GM23338 (cell line): ENCODE measurements at regions not wholly inside any gene's neighbourhood (a gene's known extent, or its start where the extent isn't known, plus 50 kb on each side); places are given as distances from the start of the nearest gene placed in this dataset.

Experiments
- CREB1 ChIP-seq: fragments of 250-450 bp; sonication (Bioruptor Pico); IDR thresholded peaks from 2 replicates; pipeline ENCODE4 v1.5.0; 2020; ENCODE audit warnings: low read depth, mild to moderate bottlenecking, moderate library complexity
- EZH2 ChIP-seq: fragments of 200-600 bp; sonication (generic); IDR thresholded peaks from one replicate; pipeline ENCODE4 v1.8.0; 2017; ENCODE audit warnings: antibody characterized with exemption, mild to moderate bottlenecking, low read depth; ENCODE audit not compliant: unreplicated experiment
- EZH2phosphoT487 ChIP-seq: fragments of 200-600 bp; sonication (generic); IDR thresholded peaks from one replicate; pipeline ENCODE4 v1.8.1; 2018; ENCODE audit warnings: antibody characterized with exemption; ENCODE audit not compliant: unreplicated experiment
- JUNB ChIP-seq: IDR thresholded peaks from one replicate; pipeline ENCODE4 v1.6.1; 2016; ENCODE audit warnings: antibody characterized with exemption; ENCODE audit not compliant: unreplicated experiment
- NANOG ChIP-seq: IDR thresholded peaks from 2 replicates; pipeline ENCODE4 v1.6.1; 2016; ENCODE audit warnings: antibody characterized with exemption, borderline replicate concordance
- POLR2AphosphoS5 ChIP-seq: IDR thresholded peaks from 2 replicates; pipeline ENCODE4 v1.6.1; 2016; ENCODE audit warnings: antibody characterized with exemption, low read depth
- STAT1 ChIP-seq: IDR thresholded peaks from one replicate; pipeline ENCODE4 v1.6.1; 2016; ENCODE audit warnings: antibody characterized with exemption; ENCODE audit not compliant: unreplicated experiment
- ZNF114 ChIP-seq: fragments of 250-450 bp; sonication (Bioruptor Pico); IDR thresholded peaks from 2 replicates; pipeline ENCODE4 v1.5.0; 2020; ENCODE audit warnings: mild to moderate bottlenecking, moderate library complexity
- ZNF331 ChIP-seq: fragments of 250-450 bp; sonication (Bioruptor Pico); IDR thresholded peaks from 2 replicates; pipeline ENCODE4 v1.5.0; 2020; ENCODE audit warnings: low read depth, mild to moderate bottlenecking, moderate library complexity
- TF ChIP-seq, protein P1 (sequence below), 2 experiments: fragments of 200-600 bp in 1 of 2; sonication (generic) in 1 of 2; conservative IDR thresholded peaks; 2 replicates each; pipeline versions ENCODE4 v1.5.1 to v1.6.1; 2016 to 2017; ENCODE audit warnings: antibody characterized with exemption in 2 of 2, low read depth in 2 of 2, mild to moderate bottlenecking in 2 of 2, moderate library complexity in 1 of 2
- TF ChIP-seq, protein P2 (sequence below): fragments of 250-450 bp; sonication (Bioruptor Pico); IDR thresholded peaks from 2 replicates; pipeline ENCODE4 v1.5.0; 2020; ENCODE audit warnings: mild to moderate bottlenecking, moderate library complexity
- TF ChIP-seq, protein P3 (sequence below): IDR thresholded peaks from one replicate; pipeline ENCODE4 v1.6.1; 2018; ENCODE audit warnings: antibody characterized with exemption; ENCODE audit not compliant: unreplicated experiment
- TF ChIP-seq, protein P4 (sequence below): IDR thresholded peaks from 2 replicates; pipeline ENCODE4 v1.6.1; 2016; ENCODE audit warnings: antibody characterized with exemption

DNA sequence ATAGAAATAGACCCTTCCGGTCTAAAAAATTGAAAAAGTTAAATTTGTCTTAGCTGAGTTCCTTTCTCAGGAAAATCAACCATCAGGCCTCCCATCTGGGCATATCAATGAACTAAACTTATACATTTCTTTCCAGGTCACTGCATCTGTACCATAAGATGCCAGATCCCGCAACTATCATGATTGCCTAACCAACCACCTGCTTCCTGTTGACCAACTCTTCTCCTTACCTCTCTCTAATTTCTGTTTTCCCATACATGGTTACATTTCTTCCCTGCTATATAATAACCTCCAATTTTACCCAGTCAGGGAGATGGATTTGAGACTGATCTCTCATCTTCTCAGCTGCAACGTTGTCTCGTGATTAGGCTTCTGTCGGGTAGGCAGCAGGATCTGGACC, 228.7 kb downstream of the FSIP2 start:
- TF ChIP-seq, protein P1, sequence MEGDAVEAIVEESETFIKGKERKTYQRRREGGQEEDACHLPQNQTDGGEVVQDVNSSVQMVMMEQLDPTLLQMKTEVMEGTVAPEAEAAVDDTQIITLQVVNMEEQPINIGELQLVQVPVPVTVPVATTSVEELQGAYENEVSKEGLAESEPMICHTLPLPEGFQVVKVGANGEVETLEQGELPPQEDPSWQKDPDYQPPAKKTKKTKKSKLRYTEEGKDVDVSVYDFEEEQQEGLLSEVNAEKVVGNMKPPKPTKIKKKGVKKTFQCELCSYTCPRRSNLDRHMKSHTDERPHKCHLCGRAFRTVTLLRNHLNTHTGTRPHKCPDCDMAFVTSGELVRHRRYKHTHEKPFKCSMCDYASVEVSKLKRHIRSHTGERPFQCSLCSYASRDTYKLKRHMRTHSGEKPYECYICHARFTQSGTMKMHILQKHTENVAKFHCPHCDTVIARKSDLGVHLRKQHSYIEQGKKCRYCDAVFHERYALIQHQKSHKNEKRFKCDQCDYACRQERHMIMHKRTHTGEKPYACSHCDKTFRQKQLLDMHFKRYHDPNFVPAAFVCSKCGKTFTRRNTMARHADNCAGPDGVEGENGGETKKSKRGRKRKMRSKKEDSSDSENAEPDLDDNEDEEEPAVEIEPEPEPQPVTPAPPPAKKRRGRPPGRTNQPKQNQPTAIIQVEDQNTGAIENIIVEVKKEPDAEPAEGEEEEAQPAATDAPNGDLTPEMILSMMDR (conservative IDR thresholded peaks at IDR 0.05; ENCODE audit: low read depth in 2 of 2), result no peak
- TF ChIP-seq EZH2phosphoT487 (no peak), POLR2AphosphoS5 (no peak), CREB1 (no peak), EZH2 (no peak), JUNB (no peak), ZNF331 (CRISPR knock-in tag) (no peak), ZNF114 (no peak), STAT1 (no peak), NANOG (no peak)
- TF ChIP-seq, protein P2, sequence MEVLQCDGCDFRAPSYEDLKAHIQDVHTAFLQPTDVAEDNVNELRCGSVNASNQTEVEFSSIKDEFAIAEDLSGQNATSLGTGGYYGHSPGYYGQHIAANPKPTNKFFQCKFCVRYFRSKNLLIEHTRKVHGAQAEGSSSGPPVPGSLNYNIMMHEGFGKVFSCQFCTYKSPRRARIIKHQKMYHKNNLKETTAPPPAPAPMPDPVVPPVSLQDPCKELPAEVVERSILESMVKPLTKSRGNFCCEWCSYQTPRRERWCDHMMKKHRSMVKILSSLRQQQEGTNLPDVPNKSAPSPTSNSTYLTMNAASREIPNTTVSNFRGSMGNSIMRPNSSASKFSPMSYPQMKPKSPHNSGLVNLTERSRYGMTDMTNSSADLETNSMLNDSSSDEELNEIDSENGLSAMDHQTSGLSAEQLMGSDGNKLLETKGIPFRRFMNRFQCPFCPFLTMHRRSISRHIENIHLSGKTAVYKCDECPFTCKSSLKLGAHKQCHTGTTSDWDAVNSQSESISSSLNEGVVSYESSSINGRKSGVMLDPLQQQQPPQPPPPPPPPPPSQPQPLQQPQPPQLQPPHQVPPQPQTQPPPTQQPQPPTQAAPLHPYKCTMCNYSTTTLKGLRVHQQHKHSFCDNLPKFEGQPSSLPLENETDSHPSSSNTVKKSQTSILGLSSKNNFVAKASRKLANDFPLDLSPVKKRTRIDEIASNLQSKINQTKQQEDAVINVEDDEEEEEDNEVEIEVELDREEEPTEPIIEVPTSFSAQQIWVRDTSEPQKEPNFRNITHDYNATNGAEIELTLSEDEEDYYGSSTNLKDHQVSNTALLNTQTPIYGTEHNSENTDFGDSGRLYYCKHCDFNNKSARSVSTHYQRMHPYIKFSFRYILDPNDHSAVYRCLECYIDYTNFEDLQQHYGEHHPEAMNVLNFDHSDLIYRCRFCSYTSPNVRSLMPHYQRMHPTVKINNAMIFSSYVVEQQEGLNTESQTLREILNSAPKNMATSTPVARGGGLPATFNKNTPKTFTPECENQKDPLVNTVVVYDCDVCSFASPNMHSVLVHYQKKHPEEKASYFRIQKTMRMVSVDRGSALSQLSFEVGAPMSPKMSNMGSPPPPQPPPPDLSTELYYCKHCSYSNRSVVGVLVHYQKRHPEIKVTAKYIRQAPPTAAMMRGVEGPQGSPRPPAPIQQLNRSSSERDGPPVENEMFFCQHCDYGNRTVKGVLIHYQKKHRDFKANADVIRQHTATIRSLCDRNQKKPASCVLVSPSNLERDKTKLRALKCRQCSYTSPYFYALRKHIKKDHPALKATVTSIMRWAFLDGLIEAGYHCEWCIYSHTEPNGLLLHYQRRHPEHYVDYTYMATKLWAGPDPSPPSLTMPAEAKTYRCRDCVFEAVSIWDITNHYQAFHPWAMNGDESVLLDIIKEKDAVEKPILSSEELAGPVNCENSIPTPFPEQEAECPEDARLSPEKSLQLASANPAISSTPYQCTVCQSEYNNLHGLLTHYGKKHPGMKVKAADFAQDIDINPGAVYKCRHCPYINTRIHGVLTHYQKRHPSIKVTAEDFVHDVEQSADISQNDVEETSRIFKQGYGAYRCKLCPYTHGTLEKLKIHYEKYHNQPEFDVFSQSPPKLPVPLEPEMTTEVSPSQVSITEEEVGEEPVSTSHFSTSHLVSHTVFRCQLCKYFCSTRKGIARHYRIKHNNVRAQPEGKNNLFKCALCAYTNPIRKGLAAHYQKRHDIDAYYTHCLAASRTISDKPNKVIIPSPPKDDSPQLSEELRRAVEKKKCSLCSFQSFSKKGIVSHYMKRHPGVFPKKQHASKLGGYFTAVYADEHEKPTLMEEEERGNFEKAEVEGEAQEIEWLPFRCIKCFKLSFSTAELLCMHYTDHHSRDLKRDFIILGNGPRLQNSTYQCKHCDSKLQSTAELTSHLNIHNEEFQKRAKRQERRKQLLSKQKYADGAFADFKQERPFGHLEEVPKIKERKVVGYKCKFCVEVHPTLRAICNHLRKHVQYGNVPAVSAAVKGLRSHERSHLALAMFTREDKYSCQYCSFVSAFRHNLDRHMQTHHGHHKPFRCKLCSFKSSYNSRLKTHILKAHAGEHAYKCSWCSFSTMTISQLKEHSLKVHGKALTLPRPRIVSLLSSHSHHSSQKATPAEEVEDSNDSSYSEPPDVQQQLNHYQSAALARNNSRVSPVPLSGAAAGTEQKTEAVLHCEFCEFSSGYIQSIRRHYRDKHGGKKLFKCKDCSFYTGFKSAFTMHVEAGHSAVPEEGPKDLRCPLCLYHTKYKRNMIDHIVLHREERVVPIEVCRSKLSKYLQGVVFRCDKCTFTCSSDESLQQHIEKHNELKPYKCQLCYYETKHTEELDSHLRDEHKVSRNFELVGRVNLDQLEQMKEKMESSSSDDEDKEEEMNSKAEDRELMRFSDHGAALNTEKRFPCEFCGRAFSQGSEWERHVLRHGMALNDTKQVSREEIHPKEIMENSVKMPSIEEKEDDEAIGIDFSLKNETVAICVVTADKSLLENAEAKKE (CRISPR knock-in tag), result no peak
- TF ChIP-seq, protein P3, sequence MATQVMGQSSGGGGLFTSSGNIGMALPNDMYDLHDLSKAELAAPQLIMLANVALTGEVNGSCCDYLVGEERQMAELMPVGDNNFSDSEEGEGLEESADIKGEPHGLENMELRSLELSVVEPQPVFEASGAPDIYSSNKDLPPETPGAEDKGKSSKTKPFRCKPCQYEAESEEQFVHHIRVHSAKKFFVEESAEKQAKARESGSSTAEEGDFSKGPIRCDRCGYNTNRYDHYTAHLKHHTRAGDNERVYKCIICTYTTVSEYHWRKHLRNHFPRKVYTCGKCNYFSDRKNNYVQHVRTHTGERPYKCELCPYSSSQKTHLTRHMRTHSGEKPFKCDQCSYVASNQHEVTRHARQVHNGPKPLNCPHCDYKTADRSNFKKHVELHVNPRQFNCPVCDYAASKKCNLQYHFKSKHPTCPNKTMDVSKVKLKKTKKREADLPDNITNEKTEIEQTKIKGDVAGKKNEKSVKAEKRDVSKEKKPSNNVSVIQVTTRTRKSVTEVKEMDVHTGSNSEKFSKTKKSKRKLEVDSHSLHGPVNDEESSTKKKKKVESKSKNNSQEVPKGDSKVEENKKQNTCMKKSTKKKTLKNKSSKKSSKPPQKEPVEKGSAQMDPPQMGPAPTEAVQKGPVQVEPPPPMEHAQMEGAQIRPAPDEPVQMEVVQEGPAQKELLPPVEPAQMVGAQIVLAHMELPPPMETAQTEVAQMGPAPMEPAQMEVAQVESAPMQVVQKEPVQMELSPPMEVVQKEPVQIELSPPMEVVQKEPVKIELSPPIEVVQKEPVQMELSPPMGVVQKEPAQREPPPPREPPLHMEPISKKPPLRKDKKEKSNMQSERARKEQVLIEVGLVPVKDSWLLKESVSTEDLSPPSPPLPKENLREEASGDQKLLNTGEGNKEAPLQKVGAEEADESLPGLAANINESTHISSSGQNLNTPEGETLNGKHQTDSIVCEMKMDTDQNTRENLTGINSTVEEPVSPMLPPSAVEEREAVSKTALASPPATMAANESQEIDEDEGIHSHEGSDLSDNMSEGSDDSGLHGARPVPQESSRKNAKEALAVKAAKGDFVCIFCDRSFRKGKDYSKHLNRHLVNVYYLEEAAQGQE, result no peak
- TF ChIP-seq, protein P4, sequence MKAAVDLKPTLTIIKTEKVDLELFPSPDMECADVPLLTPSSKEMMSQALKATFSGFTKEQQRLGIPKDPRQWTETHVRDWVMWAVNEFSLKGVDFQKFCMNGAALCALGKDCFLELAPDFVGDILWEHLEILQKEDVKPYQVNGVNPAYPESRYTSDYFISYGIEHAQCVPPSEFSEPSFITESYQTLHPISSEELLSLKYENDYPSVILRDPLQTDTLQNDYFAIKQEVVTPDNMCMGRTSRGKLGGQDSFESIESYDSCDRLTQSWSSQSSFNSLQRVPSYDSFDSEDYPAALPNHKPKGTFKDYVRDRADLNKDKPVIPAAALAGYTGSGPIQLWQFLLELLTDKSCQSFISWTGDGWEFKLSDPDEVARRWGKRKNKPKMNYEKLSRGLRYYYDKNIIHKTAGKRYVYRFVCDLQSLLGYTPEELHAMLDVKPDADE, result no peak
